ENCODE measurements at regions not wholly inside any gene's neighbourhood (a gene's known extent, or its start where the extent isn't known, plus 50 kb on each side); places are given as distances from the start of the nearest gene placed in this dataset.

GRCh38 chrX:107560980-107561379 lies 67.3 kb upstream of the PRPS1 start:
- TF ChIP-seq CTCF (IDR thresholded peaks at IDR 0.05) (no peak), HMGXB4 (CRISPR knock-in tag; IDR thresholded peaks at IDR 0.05; ENCODE audit: borderline replicate concordance) (no peak), POLR2A (IDR thresholded peaks at IDR 0.05; ENCODE audit: low read length) (no peak), JUNB (IDR thresholded peaks at IDR 0.05) (no peak), KDM1A (IDR thresholded peaks at IDR 0.05; ENCODE audit: low read depth) (no peak), RAD21 (conservative IDR thresholded peaks at IDR 0.05 in 1 of 2, IDR thresholded peaks at IDR 0.05 in 1 of 2) (no peak), MAX (IDR thresholded peaks at IDR 0.05) (no peak)

Measured in A549 (cell line).